Endothelial cell (in vitro differentiated cells): ENCODE measurements at regions not wholly inside any gene's neighbourhood (a gene's known extent, or its start where the extent isn't known, plus 50 kb on each side); places are given as distances from the start of the nearest gene placed in this dataset.

ENCODE experiments used
- DNase-seq: peaks from one replicate; pipeline ENCODE4 v3.0.0; 2021; ENCODE audit warnings: low spot score
- H3K27ac Mint-ChIP-seq: one replicate; pipeline ENCODE4 v1.8.0; 2021; ENCODE audit warnings: mixed read lengths, inconsistent platforms; ENCODE audit not compliant: unreplicated experiment
- H3K27me3 Mint-ChIP-seq: one replicate; pipeline ENCODE4 v1.8.0; 2021; ENCODE audit warnings: mild to moderate bottlenecking, moderate library complexity, mixed read lengths, inconsistent platforms; ENCODE audit not compliant: unreplicated experiment
- H3K36me3 Mint-ChIP-seq: one replicate; pipeline ENCODE4 v1.8.0; 2021; ENCODE audit warnings: mild to moderate bottlenecking, low read depth, mixed read lengths, inconsistent platforms; ENCODE audit not compliant: unreplicated experiment
- H3K4me1 Mint-ChIP-seq: one replicate; pipeline ENCODE4 v1.8.0; 2021; ENCODE audit warnings: mild to moderate bottlenecking, mixed read lengths, inconsistent platforms; ENCODE audit not compliant: unreplicated experiment
- H3K4me3 Mint-ChIP-seq: one replicate; pipeline ENCODE4 v1.8.0; 2021; ENCODE audit warnings: mild to moderate bottlenecking, mixed read lengths, inconsistent platforms; ENCODE audit not compliant: unreplicated experiment
- H3K9me3 Mint-ChIP-seq: one replicate; pipeline ENCODE4 v1.8.0; 2021; ENCODE audit warnings: mixed read lengths, inconsistent platforms; ENCODE audit not compliant: unreplicated experiment
- TF ChIP-seq, protein P1 (sequence below): fragments of 200-600 bp; sonication (generic); IDR thresholded peaks from one replicate; pipeline ENCODE4 v1.5.0; 2021; ENCODE audit warnings: antibody characterized with exemption; ENCODE audit not compliant: unreplicated experiment

DNA sequence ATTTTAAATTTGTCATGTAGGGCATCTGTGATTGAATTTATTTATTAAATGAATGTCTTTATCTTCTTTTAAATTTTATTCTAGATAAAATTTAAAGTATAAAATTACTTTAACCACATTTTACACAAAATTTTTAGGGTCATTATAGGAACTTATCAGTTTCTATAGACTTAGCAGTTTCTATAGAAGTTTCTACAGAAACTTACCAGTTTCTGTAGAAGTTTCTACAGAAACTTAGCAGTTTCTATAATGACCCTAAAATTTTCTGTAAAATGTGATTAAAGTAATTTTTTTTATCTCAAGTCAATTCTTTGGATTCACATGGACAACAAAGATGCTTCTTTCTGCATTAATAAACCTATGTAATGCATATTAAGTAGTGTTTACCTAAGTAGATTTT, 565.9 kb upstream of the TECRL start:
- no peak for DNase-seq
- H3K27me3 Mint-ChIP-seq, result no peaks in the 10 kb centered on the region
- H3K4me3 Mint-ChIP-seq, result no peak overlapping the region
- H3K27ac Mint-ChIP-seq, result no peak overlapping the region
- no peaks in the 10 kb centered on the region for H3K4me1 Mint-ChIP-seq
- no peaks in the 10 kb centered on the region for H3K9me3 Mint-ChIP-seq
- H3K36me3 Mint-ChIP-seq, result no peaks in the 10 kb centered on the region
- TF ChIP-seq, protein P1, sequence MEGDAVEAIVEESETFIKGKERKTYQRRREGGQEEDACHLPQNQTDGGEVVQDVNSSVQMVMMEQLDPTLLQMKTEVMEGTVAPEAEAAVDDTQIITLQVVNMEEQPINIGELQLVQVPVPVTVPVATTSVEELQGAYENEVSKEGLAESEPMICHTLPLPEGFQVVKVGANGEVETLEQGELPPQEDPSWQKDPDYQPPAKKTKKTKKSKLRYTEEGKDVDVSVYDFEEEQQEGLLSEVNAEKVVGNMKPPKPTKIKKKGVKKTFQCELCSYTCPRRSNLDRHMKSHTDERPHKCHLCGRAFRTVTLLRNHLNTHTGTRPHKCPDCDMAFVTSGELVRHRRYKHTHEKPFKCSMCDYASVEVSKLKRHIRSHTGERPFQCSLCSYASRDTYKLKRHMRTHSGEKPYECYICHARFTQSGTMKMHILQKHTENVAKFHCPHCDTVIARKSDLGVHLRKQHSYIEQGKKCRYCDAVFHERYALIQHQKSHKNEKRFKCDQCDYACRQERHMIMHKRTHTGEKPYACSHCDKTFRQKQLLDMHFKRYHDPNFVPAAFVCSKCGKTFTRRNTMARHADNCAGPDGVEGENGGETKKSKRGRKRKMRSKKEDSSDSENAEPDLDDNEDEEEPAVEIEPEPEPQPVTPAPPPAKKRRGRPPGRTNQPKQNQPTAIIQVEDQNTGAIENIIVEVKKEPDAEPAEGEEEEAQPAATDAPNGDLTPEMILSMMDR, result no peak

DNA sequence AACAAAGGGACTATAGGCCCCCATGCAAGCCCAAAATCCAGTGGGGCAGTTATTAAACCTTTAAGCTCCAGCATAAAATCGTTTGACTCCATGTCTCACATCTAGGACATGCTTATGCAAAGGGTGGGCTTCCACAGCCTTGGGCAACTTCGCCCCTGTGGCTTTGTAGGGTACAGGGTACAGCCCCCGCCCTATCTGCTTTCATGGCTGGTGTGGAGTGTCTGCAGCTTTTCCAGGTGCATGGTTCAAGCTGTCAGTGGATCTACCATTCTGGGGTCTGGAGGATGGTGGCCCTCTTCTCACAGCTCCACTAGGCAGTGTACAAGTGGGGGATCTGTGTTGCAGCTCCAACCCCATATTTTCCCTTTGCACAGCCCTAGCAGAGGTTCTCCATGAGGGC, 559.8 kb upstream of the TECRL start:
- no peaks in the 10 kb centered on the region for H3K9me3 Mint-ChIP-seq
- H3K36me3 Mint-ChIP-seq, result no peaks in the 10 kb centered on the region
- no peaks in the 10 kb centered on the region for H3K27me3 Mint-ChIP-seq
- no peaks in the 10 kb centered on the region for H3K4me1 Mint-ChIP-seq
- H3K27ac Mint-ChIP-seq, result no peak overlapping the region
- TF ChIP-seq, protein P1, result no peak
- no peak for DNase-seq
- no peak overlapping the region for H3K4me3 Mint-ChIP-seq

DNA sequence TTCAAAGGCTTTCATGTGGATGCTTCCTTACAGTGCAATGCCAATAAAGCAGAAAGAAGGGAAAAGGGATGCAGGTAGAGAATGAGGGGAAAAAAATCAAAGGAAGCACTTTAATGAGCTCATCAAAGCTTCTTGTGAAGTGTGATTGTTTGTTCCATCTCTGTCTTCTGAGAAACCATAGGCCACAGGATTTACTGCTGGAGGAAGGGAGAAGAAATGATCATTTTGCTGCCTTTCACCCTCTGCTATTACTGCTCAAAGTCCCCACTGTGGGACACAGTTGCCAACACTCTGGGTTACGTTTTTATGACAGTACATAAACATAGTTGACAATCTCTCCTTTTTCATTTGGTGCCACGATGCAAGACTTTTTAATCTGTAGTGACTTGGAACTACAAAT, 558.0 kb upstream of the TECRL start:
- no peak for DNase-seq
- H3K27me3 Mint-ChIP-seq, result no peaks in the 10 kb centered on the region
- no peak overlapping the region for H3K27ac Mint-ChIP-seq
- H3K36me3 Mint-ChIP-seq, result no peaks in the 10 kb centered on the region
- TF ChIP-seq, protein P1, result no peak
- no peaks in the 10 kb centered on the region for H3K9me3 Mint-ChIP-seq
- H3K4me3 Mint-ChIP-seq, result no peak overlapping the region
- H3K4me1 Mint-ChIP-seq, result no peaks in the 10 kb centered on the region

DNA sequence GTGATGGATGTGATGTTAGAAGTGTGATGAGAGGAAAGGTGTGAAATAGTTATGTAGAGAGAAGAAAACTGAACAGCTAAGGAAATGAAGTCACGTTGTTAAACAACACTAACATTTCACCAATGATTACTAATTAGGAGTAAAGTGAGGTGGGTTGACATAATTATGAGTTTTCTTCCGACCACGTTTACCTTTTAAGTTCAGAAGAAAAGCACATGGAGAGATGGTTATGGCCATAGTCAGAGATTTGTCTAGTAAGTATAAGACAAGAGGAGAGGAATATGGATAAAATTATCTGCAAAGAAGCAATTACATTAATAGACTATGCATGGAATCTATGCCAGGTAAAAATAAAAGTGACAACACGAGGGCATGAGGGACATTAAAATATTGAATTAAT, 551.3 kb upstream of the TECRL start:
- TF ChIP-seq, protein P1, result no peak
- Mint-ChIP-seq H3K27me3 (peaks cover 2% of the 10 kb centered on the region), H3K9me3 (no peaks in the 10 kb centered on the region), H3K4me3 (no peak overlapping the region), H3K27ac (no peak overlapping the region), H3K4me1 (no peaks in the 10 kb centered on the region), H3K36me3 (no peaks in the 10 kb centered on the region)
- no peak for DNase-seq

DNA sequence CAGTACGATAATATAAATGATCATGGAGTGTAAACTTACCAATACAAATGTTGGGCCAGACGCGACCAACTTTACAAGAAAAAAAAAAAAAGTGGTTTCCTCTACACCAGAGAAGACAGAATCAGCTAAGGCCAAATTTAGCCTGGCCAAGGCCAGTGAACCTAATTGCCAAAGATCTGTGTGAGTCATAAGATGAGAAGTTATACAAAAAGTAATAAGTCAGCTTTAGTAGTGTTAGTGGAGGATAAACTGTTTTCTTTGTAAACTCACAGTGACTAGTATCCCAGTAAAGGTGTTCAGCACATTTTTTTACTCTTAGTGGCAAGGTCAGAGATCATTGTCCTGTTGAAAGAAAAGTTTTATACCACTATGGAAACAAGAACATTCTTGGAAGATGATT, 531.4 kb upstream of the TECRL start:
- Mint-ChIP-seq H3K27ac (no peak overlapping the region), H3K4me3 (no peak overlapping the region), H3K4me1 (no peaks in the 10 kb centered on the region), H3K9me3 (no peaks in the 10 kb centered on the region), H3K27me3 (no peaks in the 10 kb centered on the region), H3K36me3 (no peaks in the 10 kb centered on the region)
- TF ChIP-seq, protein P1, result no peak
- DNase-seq, result no peak
